ENCODE measurements at regions not wholly inside any gene's neighbourhood (a gene's known extent, or its start where the extent isn't known, plus 50 kb on each side); places are given as distances from the start of the nearest gene placed in this dataset.

DNA sequence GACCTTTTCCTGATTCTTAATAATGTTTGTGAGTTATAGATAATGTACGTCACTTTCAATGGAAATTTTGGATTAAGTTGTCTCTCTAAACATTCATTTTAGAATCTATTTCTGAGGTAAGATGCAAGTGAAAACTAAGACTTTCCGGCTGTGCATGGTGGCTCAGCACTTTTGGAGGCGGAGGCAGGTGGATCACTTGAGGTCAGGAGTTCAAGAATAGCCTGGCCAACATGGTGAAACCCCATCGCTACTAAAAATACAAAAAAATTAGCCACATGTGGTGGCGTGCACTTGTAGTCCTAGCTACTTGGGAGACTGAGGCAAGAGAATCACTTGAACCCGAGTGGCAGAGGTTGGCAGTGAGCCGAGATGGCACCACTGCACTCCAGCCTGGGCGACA, 524.6 kb upstream of the SLIT2 start:
- H3K56ac ChIP-seq (ENCODE audit: insufficient read length, low read depth, low read length): no peak overlapping the region
- no peaks in the 10 kb centered on the region for H3K23me2 ChIP-seq (ENCODE audit: insufficient read length, low read depth, low read length, poor library complexity, severe bottlenecking)
- no peak overlapping the region for H4K91ac ChIP-seq (ENCODE audit: insufficient read length, low read depth, low read length)
- H3K9me3 Mint-ChIP-seq: peaks cover 4% of the 10 kb centered on the region in 2 experiments; a peak in 2 of 5 replicates
- no peak overlapping the region for H3K23ac ChIP-seq (ENCODE audit: insufficient read length, low read depth, low read length)
- H4K20me1 ChIP-seq (ENCODE audit: control insufficient read depth, insufficient read depth, insufficient read length): no peaks in the 10 kb centered on the region
- no peak overlapping the region for H3K4me3 Mint-ChIP-seq
- no peak overlapping the region for H2BK12ac ChIP-seq (ENCODE audit: insufficient read length, low read depth, low read length)
- no peak overlapping the region for H3T11ph ChIP-seq (ENCODE audit: low read length)
- H3K14ac ChIP-seq (ENCODE audit: insufficient read depth, low read length): no peak overlapping the region
- no peaks in the 10 kb centered on the region for H3K79me2 ChIP-seq (ENCODE audit: insufficient read depth, low read length)
- H2BK20ac ChIP-seq (ENCODE audit: low read depth, low read length, poor library complexity, severe bottlenecking): no peak overlapping the region
- no peak overlapping the region for H3K4me2 ChIP-seq (ENCODE audit: insufficient read depth, insufficient read length, low read length)
- H3K18ac ChIP-seq (ENCODE audit: insufficient read length, low read depth, low read length): no peak overlapping the region
- no peak overlapping the region for H2BK120ac ChIP-seq (ENCODE audit: low read depth, low read length, poor library complexity, severe bottlenecking)
- no peaks in the 10 kb centered on the region for H3K4me1 ChIP-seq (ENCODE audit: insufficient read depth, low read length)
- H3K79me1 ChIP-seq (ENCODE audit: insufficient read depth, low read depth, low read length, poor library complexity, severe bottlenecking): no peaks in the 10 kb centered on the region
- H4K5ac ChIP-seq (ENCODE audit: insufficient read length, low read depth, low read length): no peak overlapping the region
- H3K9me3 ChIP-seq (ENCODE audit: control insufficient read depth, low read depth, low read length): no peaks in the 10 kb centered on the region
- no peak overlapping the region for H2AK5ac ChIP-seq (ENCODE audit: insufficient read length, low read length)
- H3K4me1 Mint-ChIP-seq: no peaks in the 10 kb centered on the region
- H2AFZ ChIP-seq (ENCODE audit: low read length): no peak overlapping the region
- H3K27me3 Mint-ChIP-seq (ENCODE audit: low read depth): no peaks in the 10 kb centered on the region; the same call in 1 of the 2 replicates
- no peaks in the 10 kb centered on the region for H3K27me3 ChIP-seq (ENCODE audit: insufficient read depth, low read length)
- H3K4ac ChIP-seq (ENCODE audit: low read depth, low read length): no peak overlapping the region
- H3K36me3 Mint-ChIP-seq (ENCODE audit: insufficient read depth in 1 of 3, low read depth in 3 of 3): no peaks in the 10 kb centered on the region
- H2BK15ac ChIP-seq (ENCODE audit: low read depth, low read length): no peak overlapping the region
- TF ChIP-seq, protein P1, sequence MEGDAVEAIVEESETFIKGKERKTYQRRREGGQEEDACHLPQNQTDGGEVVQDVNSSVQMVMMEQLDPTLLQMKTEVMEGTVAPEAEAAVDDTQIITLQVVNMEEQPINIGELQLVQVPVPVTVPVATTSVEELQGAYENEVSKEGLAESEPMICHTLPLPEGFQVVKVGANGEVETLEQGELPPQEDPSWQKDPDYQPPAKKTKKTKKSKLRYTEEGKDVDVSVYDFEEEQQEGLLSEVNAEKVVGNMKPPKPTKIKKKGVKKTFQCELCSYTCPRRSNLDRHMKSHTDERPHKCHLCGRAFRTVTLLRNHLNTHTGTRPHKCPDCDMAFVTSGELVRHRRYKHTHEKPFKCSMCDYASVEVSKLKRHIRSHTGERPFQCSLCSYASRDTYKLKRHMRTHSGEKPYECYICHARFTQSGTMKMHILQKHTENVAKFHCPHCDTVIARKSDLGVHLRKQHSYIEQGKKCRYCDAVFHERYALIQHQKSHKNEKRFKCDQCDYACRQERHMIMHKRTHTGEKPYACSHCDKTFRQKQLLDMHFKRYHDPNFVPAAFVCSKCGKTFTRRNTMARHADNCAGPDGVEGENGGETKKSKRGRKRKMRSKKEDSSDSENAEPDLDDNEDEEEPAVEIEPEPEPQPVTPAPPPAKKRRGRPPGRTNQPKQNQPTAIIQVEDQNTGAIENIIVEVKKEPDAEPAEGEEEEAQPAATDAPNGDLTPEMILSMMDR (conservative IDR thresholded peaks at IDR 0.05): no peak
- no peak overlapping the region for H3K27ac ChIP-seq (ENCODE audit: insufficient read length, low read depth, low read length)
- no CpG with 5 or more reads among the region's 8 CpGs for WGBS (ENCODE audit: extremely low coverage, insufficient read length, low lambda C conversion rate)
- H4K8ac ChIP-seq (replicated peaks; ENCODE audit: insufficient read length, low read depth, low read length): no peak overlapping the region
- no peak overlapping the region for H2BK5ac ChIP-seq (ENCODE audit: insufficient read length, low read length)
- no peak overlapping the region for H3K9ac ChIP-seq (ENCODE audit: extremely low read depth, insufficient read length, low read length)
- no peak for DNase-seq
- H3K27ac Mint-ChIP-seq: no peak overlapping the region
